HUDEP-2 (cell line): ENCODE measurements at regions not wholly inside any gene's neighbourhood (a gene's known extent, or its start where the extent isn't known, plus 50 kb on each side); places are given as distances from the start of the nearest gene placed in this dataset.
"Not testable (repeated sequence)": the region's sequence is repeated elsewhere in the genome, so short reads cannot be mapped to it uniquely, and the experiment has no call there.

Experiments used
- DNase-seq, 76 experiments: peaks; one replicate each; lab custom pipeline; 2025; ENCODE audit not compliant: unreplicated experiment in 76 of 76; lab: John Stamatoyannopoulos, UW

- not testable (repeated sequence) for DNase-seq
Observed at GRCh38 chr6:166846446-166847142, 109.8 kb downstream of the RNASET2 start.

- DNase-seq = no peak
Observed at GRCh38 chr6:166842607-166843006, 113.7 kb downstream of the RNASET2 start.

- DNase-seq = no peak
Observed at GRCh38 chr6:166841216-166841615, 115.1 kb downstream of the RNASET2 start.

- no peak for DNase-seq
Observed at GRCh38 chr6:166839569-166839968, 116.8 kb downstream of the RNASET2 start.

DNA sequence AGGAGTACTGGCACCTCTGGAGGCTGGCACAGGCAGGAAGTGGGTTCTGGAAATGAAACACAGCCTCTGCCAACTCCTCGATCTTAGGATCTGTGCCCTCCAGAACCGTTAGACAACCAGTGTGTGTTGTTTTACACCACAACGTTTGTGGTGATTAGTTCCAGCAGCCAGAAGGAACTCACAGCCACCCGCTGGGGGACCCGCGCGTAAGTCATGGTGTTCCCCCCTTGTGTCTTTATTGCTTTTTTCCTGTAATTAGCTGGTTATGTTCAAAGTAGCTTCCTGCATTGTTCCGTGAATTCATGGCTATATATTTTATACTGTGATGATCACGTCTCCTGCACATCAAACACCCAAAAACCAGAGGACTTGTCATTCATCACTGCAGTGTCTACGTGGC lies 117.4 kb downstream of the RNASET2 start:
- no peak for DNase-seq

DNA sequence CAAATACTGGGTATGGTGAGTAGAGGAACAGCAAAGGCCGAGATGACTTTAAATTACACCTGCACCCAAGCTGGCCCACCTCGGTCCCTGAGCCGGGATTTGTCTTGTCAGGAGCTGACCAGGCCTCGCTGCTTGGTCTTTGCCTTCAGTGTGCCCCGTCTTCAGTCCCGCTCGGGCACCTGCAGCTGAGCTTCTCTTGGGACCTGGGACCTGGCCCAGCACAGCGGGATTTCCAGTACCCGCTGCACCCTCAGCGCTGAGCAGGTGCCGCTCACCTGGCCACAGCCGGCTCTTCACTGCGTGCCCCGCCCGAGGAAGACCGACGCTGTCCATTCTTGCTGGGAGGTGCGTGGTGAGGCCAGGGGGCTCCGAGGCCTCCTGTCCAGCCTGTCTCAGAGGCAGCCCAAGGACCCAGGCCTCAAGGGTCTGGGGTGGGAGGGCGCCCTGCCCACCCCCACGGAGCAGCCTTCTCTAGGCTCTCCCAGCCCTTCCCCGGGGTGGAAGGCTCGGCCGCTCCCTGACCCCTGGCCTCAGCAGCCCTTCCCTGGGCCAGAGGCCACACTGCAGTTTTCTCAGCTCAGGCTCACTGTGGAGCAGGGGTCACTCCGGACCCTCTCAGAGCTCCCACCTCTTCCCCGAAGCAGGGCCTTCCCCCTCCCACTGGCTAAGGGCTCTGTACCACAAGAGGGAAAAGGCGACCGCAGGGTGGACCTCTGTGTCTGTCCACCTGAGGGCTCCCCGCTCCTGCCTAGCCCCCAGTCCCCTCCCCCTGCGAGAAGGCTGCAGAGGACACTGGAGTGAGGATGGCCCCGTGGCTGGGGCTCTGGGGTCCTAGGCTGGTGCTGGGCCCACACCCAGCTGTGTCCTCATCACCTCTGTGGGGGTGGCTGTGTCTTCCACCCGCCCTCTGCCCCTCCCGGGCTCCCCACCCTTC lies 119.3 kb downstream of the RNASET2 start:
- DNase-seq = no peak

DNA sequence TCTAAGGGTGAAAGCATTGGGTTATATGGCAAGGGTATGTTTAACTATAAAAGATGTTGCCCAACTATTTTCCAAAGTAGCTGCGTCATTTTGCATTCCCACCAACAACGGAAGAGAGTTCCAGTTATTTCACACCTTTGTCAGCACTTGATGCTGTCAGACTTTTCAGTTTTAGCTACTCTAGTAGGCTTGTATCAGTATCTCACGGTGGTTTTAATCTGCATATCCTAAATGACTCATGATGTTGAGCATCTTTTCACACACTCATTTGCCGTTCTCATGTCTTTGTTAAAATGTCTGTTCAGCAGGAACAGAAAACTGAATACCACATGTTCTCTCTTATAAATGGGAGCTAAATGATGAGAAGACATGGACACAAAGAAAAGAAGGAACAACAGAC lies 122.3 kb downstream of the RNASET2 start:
- DNase-seq = no peak

DNA sequence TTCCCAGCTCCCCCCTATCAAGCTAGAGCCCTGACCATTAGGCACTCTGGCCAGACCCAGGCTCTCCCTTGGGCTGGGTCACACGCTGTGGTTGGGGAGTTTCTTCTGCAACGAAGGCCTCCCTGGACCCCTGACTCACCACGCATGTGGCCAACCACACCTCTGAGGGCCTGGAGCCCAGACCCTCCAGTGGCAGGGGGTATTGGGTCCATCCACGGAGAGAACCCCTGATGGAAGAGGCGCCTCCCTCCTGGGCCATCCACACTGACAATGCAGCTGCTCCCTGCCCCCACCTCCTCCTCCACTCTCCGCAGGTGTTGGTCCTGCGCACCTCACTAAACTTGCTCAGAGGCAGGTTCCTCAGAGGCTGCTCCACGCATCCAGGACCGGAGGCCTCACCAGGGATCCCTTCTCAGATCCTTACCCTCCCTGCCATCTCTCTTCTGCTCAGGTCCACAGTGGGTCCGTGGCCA lies 125.4 kb downstream of the RNASET2 start:
- no peak for DNase-seq

DNA sequence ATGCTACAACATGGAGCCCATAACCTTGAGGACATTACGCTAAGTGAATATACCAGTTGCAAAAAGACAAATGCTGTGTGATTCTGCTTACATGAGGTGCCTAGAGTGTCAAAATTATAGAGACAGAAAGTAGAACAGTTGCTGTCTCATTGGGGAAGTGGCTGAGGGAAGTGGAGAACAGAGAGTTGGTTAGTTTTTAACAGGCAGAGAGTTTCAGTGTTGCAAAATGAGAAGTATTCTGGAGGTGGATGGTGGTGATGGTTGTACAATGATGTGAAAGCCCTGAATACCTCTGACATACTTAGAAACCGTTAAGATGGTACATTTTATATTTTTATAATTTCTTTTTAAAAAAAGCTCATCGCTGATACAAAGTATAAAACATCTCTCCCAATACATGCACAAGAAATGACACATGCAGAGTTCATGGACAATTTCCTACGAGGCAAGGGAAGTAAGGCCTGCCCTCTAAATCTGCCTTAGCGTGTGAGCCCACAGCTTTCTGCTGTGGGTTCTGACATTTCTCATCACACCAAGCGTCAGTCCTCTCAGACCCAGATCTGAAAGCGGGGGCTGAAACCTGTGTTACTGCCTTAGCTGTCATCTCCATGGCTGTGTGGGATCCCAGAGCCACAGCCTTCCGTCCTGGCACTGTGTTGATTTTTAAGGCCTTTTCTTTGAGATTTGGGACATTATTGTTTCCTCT lies 126.0 kb downstream of the RNASET2 start:
- no peak for DNase-seq

- no peak for DNase-seq
Observed at GRCh38 chr6:166826264-166826663, 130.1 kb downstream of the RNASET2 start.

- no peak for DNase-seq
Observed at GRCh38 chr6:166825553-166826145, 130.7 kb downstream of the RNASET2 start.

DNA sequence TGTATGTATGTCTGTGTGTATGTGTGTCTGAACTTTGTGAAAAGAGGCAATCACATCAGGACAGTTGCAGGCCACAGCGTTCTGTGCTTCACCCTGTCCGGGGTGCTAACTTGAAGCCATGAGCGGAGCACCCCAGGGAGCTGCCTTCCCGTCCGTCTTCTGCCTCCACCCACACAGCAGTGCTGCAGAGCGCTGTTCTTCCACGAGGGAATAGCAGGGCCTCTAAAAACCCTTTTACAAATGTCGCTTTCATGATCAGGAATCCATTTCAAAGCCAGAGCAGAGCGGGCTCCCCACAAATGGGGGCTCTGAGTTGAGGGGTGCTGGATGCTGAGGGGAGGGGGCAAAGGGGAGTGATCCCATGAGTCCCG lies 131.5 kb downstream of the RNASET2 start:
- DNase-seq = no peak

- DNase-seq = no peak
Observed at GRCh38 chr6:166824146-166824879, 132.0 kb downstream of the RNASET2 start.

GRCh38 chr6:166822609-166823008 lies 133.7 kb downstream of the RNASET2 start:
- no peak for DNase-seq

- no peak for DNase-seq
Observed at GRCh38 chr6:166820483-166820882, 135.9 kb downstream of the RNASET2 start.

DNA sequence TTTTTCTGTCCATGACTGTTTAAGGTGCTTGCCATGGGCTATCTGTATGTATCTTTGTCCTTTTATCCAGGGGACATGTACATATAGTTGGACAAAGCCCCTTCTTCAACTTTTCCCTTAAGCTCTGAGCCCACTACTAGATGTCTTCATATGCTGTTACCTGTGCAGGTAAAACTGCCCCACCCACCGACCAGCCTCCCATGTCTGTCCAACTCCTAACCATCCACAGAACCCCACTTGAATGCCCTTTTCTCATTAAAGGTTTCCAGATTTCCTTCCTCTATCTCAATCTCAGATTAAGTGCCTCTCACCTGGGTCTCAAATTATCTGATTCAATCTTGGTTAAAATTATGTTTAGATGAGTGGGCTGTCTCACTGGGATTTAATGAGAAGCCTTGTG lies 136.3 kb downstream of the RNASET2 start:
- DNase-seq = no peak

GRCh38 chr6:166815629-166816028 lies 140.7 kb downstream of the RNASET2 start:
- peak in 1 of 76 experiments; percentile 12 for DNase-seq

GRCh38 chr6:166814390-166814789 lies 142.0 kb downstream of the RNASET2 start:
- no peak for DNase-seq

DNA sequence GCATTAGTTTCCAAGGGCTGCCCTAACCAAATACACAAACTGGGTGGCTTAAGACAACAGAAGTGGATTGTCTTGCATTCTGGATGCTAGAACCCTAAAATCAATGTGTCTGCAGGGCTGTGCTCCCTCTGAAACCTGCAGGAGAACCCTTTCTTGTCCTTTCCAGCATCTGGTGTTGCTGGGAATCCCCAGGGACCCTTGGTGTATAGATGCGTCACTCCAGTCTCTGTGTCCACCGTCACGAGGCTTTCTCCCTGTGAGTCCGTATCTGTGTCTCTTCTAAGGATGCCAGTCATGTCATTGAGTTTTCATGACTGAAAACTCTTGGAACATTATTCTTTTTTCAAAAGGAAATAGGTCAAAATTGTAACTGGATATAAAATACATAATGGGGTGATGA lies 142.9 kb downstream of the RNASET2 start:
- no peak for DNase-seq

GRCh38 chr6:166810864-166811263 lies 145.5 kb downstream of the RNASET2 start:
- DNase-seq = no peak
